ENCODE measurements at regions not wholly inside any gene's neighbourhood (a gene's known extent, or its start where the extent isn't known, plus 50 kb on each side); places are given as distances from the start of the nearest gene placed in this dataset.

DNA sequence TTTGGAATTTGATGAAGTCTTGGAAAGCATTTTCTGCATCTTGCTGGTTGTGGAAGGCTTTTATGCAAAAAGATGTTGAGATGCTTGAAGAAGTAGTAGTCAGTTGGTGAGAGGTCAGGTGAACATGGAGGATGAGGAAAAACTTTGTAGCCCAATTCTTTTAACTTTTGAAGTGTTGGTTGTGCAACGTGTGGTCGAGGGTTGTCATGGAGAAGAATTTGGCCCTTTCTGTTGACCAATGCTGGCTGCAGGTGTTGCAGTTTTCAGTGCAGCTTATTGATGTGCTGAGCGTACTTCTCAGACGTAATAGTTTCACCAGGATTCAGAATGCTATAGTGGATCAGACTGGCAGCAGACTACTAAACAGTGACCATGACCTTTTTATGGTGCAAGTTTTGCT is 508.4 kb upstream of the MAP2 start:
- TF ChIP-seq, protein P1, sequence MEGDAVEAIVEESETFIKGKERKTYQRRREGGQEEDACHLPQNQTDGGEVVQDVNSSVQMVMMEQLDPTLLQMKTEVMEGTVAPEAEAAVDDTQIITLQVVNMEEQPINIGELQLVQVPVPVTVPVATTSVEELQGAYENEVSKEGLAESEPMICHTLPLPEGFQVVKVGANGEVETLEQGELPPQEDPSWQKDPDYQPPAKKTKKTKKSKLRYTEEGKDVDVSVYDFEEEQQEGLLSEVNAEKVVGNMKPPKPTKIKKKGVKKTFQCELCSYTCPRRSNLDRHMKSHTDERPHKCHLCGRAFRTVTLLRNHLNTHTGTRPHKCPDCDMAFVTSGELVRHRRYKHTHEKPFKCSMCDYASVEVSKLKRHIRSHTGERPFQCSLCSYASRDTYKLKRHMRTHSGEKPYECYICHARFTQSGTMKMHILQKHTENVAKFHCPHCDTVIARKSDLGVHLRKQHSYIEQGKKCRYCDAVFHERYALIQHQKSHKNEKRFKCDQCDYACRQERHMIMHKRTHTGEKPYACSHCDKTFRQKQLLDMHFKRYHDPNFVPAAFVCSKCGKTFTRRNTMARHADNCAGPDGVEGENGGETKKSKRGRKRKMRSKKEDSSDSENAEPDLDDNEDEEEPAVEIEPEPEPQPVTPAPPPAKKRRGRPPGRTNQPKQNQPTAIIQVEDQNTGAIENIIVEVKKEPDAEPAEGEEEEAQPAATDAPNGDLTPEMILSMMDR (conservative IDR thresholded peaks at IDR 0.05; ENCODE audit: low read depth, low read length), result no peak
- no peak for TF ChIP-seq EZH2 (IDR thresholded peaks at IDR 0.05; ENCODE audit: low read length, unreplicated experiment)

Data from PC-3 (cell line).